ENCODE measurements at regions not wholly inside any gene's neighbourhood (a gene's known extent, or its start where the extent isn't known, plus 50 kb on each side); places are given as distances from the start of the nearest gene placed in this dataset.

- no peak for TF ChIP-seq TSC22D2 (CRISPR knock-in tag; IDR thresholded peaks at IDR 0.05; ENCODE audit: borderline replicate concordance)
- no peak for TF ChIP-seq THRA (CRISPR knock-in tag; IDR thresholded peaks at IDR 0.05; ENCODE audit: borderline replicate concordance)
- no peak for TF ChIP-seq ZNF3 (CRISPR knock-in tag; IDR thresholded peaks at IDR 0.05)
- TF ChIP-seq KDM5B (CRISPR knock-in tag; IDR thresholded peaks at IDR 0.05; ENCODE audit: borderline replicate concordance) = no peak
- TF ChIP-seq ZFP36 (IDR thresholded peaks at IDR 0.05; ENCODE audit: borderline replicate concordance, low read depth, low read length, partially characterized antibody) = no peak
- no peak for TF ChIP-seq ZMAT5 (CRISPR knock-in tag; IDR thresholded peaks at IDR 0.05; ENCODE audit: borderline replicate concordance, low read depth)
- no peak for TF ChIP-seq TEF (CRISPR knock-in tag; IDR thresholded peaks at IDR 0.05)
- no peak for TF ChIP-seq ZNF747 (CRISPR knock-in tag; IDR thresholded peaks at IDR 0.05; ENCODE audit: borderline replicate concordance)
- TF ChIP-seq PCBP2 (optimal IDR thresholded peaks at IDR 0.05; ENCODE audit: low read depth, low read length, poor library complexity, severe bottlenecking) = no peak
These were observed 146.0 kb upstream of the SERTAD2 start (continued) for GRCh38 chr2:64799592-64800252.

GRCh38 chr2:64803776-64804175, 150.1 kb upstream of the SERTAD2 start:
- Histone ChIP-seq H3K4me1 (ENCODE audit: insufficient read depth, low read length) (no peaks in the 10 kb centered on the region), H3K27me3 (ENCODE audit: control insufficient read depth in 1 of 2, insufficient read depth in 2 of 2, low read length in 2 of 2) (peaks cover 0 to 32% of the 10 kb centered on the region in 2 experiments; a peak in 3 of 5 replicates), H2AFZ (ENCODE audit: low read length) (no peak overlapping the region), H3K4me3 (replicated peaks in 1 of 3; ENCODE audit: insufficient read depth in 1 of 3, low read depth in 2 of 3, low read length in 3 of 3) (no peak overlapping the region), H3K36me3 (replicated peaks in 1 of 2; ENCODE audit: control insufficient read depth in 1 of 2, insufficient read depth in 2 of 2, low read length in 2 of 2) (no peaks in the 10 kb centered on the region), H4K20me1 (ENCODE audit: insufficient read depth, low read length) (no peaks in the 10 kb centered on the region), H3K9me3 (ENCODE audit: low read length) (no peaks in the 10 kb centered on the region), H3K9ac (ENCODE audit: insufficient read depth, low read depth, low read length) (no peak overlapping the region), H3K4me2 (ENCODE audit: low read depth, low read length) (no peak overlapping the region), H3K27ac (ENCODE audit: extremely low read length, insufficient read depth, low read length) (no peak overlapping the region), H3K79me2 (ENCODE audit: insufficient read depth, low read length) (no peaks in the 10 kb centered on the region)
- CTCF ChIA-PET (ENCODE audit: low intra/inter-chr PET ratio, low total read pairs) = no interaction called here
- no TSS peak for BruUV-seq (replicated peaks)
- no peak for DNase-seq (ENCODE audit: low spot score)
- POLR2A ChIA-PET = no interaction called here
- ATAC-seq = no peak
- WGBS (ENCODE audit: low lambda C conversion rate) = 49% methylated on average over 2 of the region's 2 CpGs
- in situ Hi-C loops (cut with HindIII; ENCODE audit: extremely low pct_ligation_motif_present, low pct_unique_long_range_greater_than_20kb) = no loop called here
- FAIRE-seq = no peak
- TF ChIP-seq MAFG (CRISPR knock-in tag; IDR thresholded peaks at IDR 0.05) = no peak
- TF ChIP-seq MAFK (conservative IDR thresholded peaks at IDR 0.05 in 1 of 2, IDR thresholded peaks at IDR 0.05 in 1 of 2; ENCODE audit: low read length in 2 of 2) = 0 out of 4 replicates have a peak, but pooled peaks of 1 of the 2 experiments have one; percentile 6
- intact Hi-C loops (cut with micrococcal nuclease; ENCODE audit: unreplicated experiment) = no loop called here

All from HepG2 (cell line).